Activated CD8-positive, alpha-beta T cell treated with anti-CD3 and anti-CD28 coated beads, Interleukin-2, amount 10 ng/mL, durations not matched to agents 7 days and 5 days (primary cell): ENCODE measurements at regions not wholly inside any gene's neighbourhood (a gene's known extent, or its start where the extent isn't known, plus 50 kb on each side); places are given as distances from the start of the nearest gene placed in this dataset.

Experiments used
- ATAC-seq: fragments of 150-1000 bp; cut with Tn5 transposase; one replicate; pipeline ENCODE4 v1.10.0; 2021; ENCODE audit warnings: moderate library complexity
- CTCF ChIA-PET: fragments of 350-600 bp; sonication (Branson Sonifier 250); formaldehyde crosslinking; loops from one replicate; lab custom pipeline; 2021; ENCODE audit warnings: antibody characterized with exemption; lab: Charles Lee
- POLR2A ChIA-PET: fragments of 350-600 bp; sonication (Branson Sonifier 250); formaldehyde crosslinking; loops from one replicate; lab custom pipeline; 2021; ENCODE audit warnings: antibody characterized with exemption; lab: Charles Lee
- DNase-seq: peaks from one replicate; pipeline ENCODE4 v3.0.0-alpha.2; 2020
- H3K27ac Mint-ChIP-seq: one replicate; pipeline ENCODE4 v1.8.0; 2021; ENCODE audit warnings: mild to moderate bottlenecking, mixed read lengths
- H3K27me3 Mint-ChIP-seq: one replicate; pipeline ENCODE4 v1.8.0; 2021; ENCODE audit warnings: low read depth, mixed read lengths
- H3K36me3 Mint-ChIP-seq: one replicate; pipeline ENCODE4 v1.8.0; 2021; ENCODE audit warnings: low read depth, mixed read lengths
- H3K4me1 Mint-ChIP-seq: one replicate; pipeline ENCODE4 v1.8.0; 2021; ENCODE audit warnings: low read depth, mixed read lengths
- H3K4me3 Mint-ChIP-seq: one replicate; pipeline ENCODE4 v1.8.0; 2021; ENCODE audit warnings: mild to moderate bottlenecking, mixed read lengths
- H3K9me3 Mint-ChIP-seq: one replicate; pipeline ENCODE4 v1.8.0; 2022; ENCODE audit warnings: mixed read lengths; ENCODE audit not compliant: insufficient read depth

DNA sequence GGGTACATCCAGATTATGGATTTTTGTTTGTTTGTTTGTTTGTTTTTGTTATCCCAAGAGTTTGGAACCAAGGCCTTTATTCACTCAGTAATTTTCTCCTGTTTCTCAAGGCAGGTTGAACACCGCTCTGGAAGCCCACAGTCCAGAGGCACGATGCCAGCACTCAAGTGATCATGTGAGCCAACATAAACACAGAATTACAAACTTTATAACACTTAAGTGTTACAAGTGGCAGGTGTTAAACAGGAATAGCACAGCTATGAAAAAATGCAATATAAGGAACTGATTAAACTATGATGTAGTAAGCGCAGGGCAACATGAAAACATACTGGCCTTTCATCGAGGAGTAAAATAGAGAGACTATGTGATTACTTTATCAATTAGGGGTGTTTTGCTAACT is 1885.8 kb upstream of the SEL1L start:
- H3K4me1 Mint-ChIP-seq = no peaks in the 10 kb centered on the region
- H3K4me3 Mint-ChIP-seq = no peak overlapping the region
- ChIA-PET POLR2A (no interaction called here), CTCF (no interaction called here)
- peaks cover 3% of the 10 kb centered on the region for H3K9me3 Mint-ChIP-seq
- ATAC-seq (no peak), DNase-seq (no peak)
- H3K27me3 Mint-ChIP-seq = no peaks in the 10 kb centered on the region
- H3K27ac Mint-ChIP-seq = no peak overlapping the region
- no peaks in the 10 kb centered on the region for H3K36me3 Mint-ChIP-seq

DNA sequence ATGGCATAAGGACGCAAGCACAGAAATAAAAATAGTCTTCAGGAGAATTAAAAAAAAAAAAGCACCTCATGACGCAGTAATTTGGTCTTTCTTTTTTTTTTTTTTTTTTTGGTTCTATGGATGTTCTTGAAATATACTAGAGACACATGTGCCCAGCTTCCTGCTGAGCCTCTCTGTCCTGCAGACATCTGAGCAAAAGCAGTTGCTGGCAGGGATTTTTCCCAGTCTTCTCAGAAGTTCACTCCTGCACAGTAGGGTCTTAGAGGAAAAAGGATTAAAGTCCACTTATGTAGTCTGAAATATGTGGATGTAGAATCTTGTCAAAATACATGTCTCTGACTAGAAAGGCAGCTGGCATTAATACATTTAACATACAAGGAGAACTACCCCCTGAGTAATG is 1888.1 kb upstream of the SEL1L start:
- no peak overlapping the region for H3K27ac Mint-ChIP-seq
- ATAC-seq (no peak), DNase-seq (no peak)
- H3K4me3 Mint-ChIP-seq = no peak overlapping the region
- ChIA-PET POLR2A (no interaction called here), CTCF (no interaction called here)
- no peaks in the 10 kb centered on the region for H3K4me1 Mint-ChIP-seq
- H3K27me3 Mint-ChIP-seq = no peaks in the 10 kb centered on the region
- H3K9me3 Mint-ChIP-seq = peaks cover 10% of the 10 kb centered on the region
- no peaks in the 10 kb centered on the region for H3K36me3 Mint-ChIP-seq

DNA sequence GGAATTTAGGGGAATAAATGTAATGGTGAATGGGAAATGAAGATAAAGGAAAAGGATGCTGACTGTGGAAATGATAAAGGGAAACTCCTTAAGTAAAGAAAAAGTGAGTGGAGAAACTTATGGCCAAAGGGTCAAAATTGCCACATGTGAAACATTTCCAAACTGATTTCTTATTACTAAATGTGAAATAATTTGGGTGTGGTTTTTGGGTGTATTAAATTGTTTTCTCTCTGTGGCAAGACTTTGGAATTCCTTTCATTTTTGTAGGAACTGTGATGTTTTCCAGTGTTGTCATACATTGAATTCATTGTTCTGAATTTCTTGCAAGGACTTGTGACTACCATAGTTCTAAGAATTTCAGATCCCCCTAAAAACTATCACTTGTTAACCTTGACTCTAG is 1891.5 kb upstream of the SEL1L start:
- no peak overlapping the region for H3K27ac Mint-ChIP-seq
- no peak for ATAC-seq
- no peaks in the 10 kb centered on the region for H3K27me3 Mint-ChIP-seq
- H3K4me3 Mint-ChIP-seq = no peak overlapping the region
- H3K9me3 Mint-ChIP-seq = peaks cover 18% of the 10 kb centered on the region
- no peak for DNase-seq
- no peaks in the 10 kb centered on the region for H3K4me1 Mint-ChIP-seq
- ChIA-PET POLR2A (no interaction called here), CTCF (no interaction called here)
- no peaks in the 10 kb centered on the region for H3K36me3 Mint-ChIP-seq

DNA sequence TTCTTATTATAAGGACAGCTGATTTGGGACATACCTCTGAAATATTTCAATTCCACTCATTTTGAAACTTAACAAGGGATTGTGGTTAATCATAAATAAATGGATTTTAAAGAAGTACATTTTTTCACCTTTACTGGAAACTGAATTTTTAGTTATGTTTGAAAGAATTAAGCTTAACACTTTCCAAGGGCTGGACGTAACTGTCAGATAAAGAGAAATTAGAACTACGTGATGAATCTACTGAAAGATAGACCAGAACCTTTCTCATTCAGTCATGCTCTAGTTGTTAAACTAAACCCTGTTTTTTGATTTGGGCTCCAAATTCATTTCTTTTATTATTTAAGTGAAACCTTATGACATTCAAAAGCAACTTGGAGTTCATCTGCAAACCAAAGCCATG is 1892.1 kb upstream of the SEL1L start:
- POLR2A ChIA-PET = no interaction called here
- no peaks in the 10 kb centered on the region for H3K4me1 Mint-ChIP-seq
- ATAC-seq = no peak
- H3K27ac Mint-ChIP-seq = no peak overlapping the region
- no peak for DNase-seq
- no peak overlapping the region for H3K4me3 Mint-ChIP-seq
- H3K36me3 Mint-ChIP-seq = no peaks in the 10 kb centered on the region
- no peaks in the 10 kb centered on the region for H3K27me3 Mint-ChIP-seq
- H3K9me3 Mint-ChIP-seq = peaks cover 18% of the 10 kb centered on the region
- CTCF ChIA-PET = no interaction called here

DNA sequence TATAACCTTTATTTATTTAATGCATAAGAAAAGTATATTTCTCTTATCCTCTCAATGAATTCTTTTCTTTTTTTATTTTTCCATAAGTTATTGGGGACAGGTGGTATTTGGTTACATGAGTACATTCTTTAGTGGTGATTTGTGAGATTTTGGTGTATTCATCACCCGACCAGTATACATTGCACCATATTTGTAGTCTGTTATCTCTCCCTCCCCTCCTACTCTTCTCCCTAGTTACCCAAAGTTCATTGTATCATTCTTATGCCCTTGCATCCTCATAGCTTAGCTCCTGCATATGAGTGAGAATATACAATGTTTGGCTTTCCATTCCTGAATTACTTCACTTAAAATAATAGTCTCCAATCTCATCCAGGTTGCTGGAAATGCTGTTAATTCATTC is 1900.0 kb upstream of the SEL1L start:
- Mint-ChIP-seq H3K27ac (no peak overlapping the region), H3K4me1 (no peaks in the 10 kb centered on the region), H3K36me3 (no peaks in the 10 kb centered on the region), H3K4me3 (no peak overlapping the region), H3K9me3 (peaks cover 8% of the 10 kb centered on the region), H3K27me3 (no peaks in the 10 kb centered on the region)
- no peak for DNase-seq
- ATAC-seq = no peak
- CTCF ChIA-PET = no interaction called here
- POLR2A ChIA-PET = no interaction called here

DNA sequence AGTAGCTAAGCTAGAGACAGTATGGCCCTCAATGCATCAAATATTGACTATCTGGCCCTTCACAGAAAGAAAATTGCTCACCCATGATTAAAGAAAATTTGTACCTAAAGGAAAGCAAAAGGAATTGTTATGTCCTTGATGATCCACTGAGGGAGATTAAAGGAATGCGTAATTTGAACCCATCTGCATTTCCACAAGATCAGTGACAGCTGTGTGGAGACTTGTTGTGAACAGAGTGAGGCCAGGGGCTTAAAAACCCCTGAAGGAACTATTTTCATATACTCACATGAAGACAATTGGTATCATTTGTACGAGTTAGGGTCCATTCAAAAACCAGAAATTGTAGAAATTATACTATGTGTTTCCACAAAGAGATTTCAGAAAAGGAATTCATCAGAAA is 1908.1 kb upstream of the SEL1L start:
- CTCF ChIA-PET = no interaction called here
- H3K9me3 Mint-ChIP-seq = peaks cover 15% of the 10 kb centered on the region
- H3K4me1 Mint-ChIP-seq = no peaks in the 10 kb centered on the region
- no peak overlapping the region for H3K27ac Mint-ChIP-seq
- POLR2A ChIA-PET = no interaction called here
- no peak for DNase-seq
- ATAC-seq = no peak
- no peaks in the 10 kb centered on the region for H3K36me3 Mint-ChIP-seq
- no peaks in the 10 kb centered on the region for H3K27me3 Mint-ChIP-seq
- H3K4me3 Mint-ChIP-seq = no peak overlapping the region

DNA sequence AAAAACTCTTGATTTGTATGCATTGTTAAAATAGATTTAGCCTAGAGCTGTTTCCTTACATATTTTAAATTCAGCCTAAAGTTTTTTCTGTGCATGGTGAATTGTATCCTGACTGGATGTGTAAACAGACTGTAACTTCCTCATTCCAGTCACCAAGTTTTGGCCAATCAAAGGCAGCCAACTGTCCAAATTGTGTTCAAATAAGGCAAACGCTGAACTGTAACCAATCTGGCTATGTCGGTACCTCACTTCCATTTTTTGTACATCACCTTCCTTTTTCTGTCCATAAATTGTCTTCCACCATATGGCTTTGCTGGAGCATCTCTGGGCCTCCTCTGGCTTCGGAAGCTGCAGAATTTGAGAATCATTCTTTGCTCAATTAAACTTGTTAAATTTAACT is 1921.9 kb upstream of the SEL1L start:
- Mint-ChIP-seq H3K27ac (no peak overlapping the region), H3K27me3 (no peaks in the 10 kb centered on the region), H3K4me3 (no peak overlapping the region), H3K9me3 (peaks cover 25% of the 10 kb centered on the region), H3K4me1 (no peaks in the 10 kb centered on the region), H3K36me3 (no peaks in the 10 kb centered on the region)
- ChIA-PET CTCF (no interaction called here), POLR2A (no interaction called here)
- ATAC-seq (no peak), DNase-seq (no peak)

DNA sequence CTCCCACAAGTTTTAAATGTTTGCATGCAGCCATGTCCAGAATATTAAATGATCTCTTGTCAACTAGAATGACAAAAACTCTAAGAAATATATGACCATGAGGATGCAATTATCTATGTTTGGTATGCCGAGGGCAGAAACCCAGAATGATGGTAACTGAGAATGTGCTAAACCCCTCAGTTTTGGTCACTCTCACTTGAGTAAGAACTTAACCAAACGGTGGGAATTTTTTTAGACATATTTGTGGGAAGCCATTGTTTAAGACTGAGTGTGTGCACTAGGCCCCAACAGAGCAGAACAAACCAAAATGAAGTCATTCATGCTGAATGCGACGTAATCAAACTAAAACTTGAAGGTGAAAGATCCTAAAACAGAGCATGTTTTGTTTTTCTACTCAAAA is 1927.9 kb upstream of the SEL1L start:
- no peaks in the 10 kb centered on the region for H3K4me1 Mint-ChIP-seq
- H3K9me3 Mint-ChIP-seq = peaks cover 16% of the 10 kb centered on the region
- H3K27ac Mint-ChIP-seq = no peak overlapping the region
- ATAC-seq (no peak), DNase-seq (no peak)
- H3K36me3 Mint-ChIP-seq = no peaks in the 10 kb centered on the region
- ChIA-PET CTCF (no interaction called here), POLR2A (no interaction called here)
- no peak overlapping the region for H3K4me3 Mint-ChIP-seq
- H3K27me3 Mint-ChIP-seq = no peaks in the 10 kb centered on the region

DNA sequence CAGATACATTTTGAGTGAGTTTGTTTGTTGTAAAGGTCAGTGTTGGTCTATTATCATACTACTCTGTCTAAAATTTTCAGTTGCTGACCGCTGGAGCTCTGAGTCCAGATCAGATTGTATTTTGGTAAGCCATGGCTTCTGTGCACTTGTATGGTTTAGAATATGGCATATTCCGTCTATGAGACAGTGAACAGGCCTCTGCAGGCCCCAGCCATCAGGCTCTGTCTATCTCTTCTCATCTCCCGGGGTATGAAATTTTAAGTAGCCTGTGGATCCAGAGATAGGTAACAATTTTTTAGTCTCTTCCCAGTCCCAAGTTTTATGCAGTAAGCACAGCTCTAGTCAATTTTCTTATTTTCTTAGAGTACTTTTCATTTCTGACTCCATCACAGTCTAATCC is 1929.1 kb upstream of the SEL1L start:
- DNase-seq (no peak), ATAC-seq (no peak)
- no peaks in the 10 kb centered on the region for H3K36me3 Mint-ChIP-seq
- no peaks in the 10 kb centered on the region for H3K4me1 Mint-ChIP-seq
- H3K9me3 Mint-ChIP-seq = peaks cover 10% of the 10 kb centered on the region
- no peak overlapping the region for H3K4me3 Mint-ChIP-seq
- no peaks in the 10 kb centered on the region for H3K27me3 Mint-ChIP-seq
- ChIA-PET CTCF (no interaction called here), POLR2A (no interaction called here)
- no peak overlapping the region for H3K27ac Mint-ChIP-seq

DNA sequence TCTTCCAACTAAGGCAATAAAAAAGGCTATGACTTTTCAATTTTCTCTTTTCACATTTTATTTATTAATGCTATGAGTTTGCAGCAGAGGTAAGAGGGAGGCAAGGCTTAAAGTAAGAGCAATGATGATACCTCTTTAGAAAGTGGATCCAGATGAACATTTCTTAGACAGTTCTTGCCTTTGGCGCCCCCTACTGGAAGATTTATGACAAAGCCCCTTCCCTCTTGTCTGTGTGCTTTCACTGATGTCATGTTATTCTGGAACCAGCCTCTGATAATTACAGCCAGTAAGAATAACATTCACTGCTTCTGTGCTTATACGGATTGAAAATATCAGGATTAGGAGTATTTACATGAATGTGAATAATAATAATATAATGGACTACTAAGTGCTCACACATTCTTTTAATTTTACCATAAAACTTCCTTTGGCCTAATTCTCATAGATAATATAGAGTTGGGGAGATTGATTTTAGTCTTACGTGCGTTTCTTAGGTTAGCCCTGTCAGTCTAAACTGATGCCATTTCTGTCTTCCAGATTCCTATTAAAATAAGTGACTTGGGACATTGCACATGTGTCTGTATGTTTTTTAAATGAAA is 1929.9 kb upstream of the SEL1L start:
- ATAC-seq (no peak), DNase-seq (peak; percentile 20)
- H3K27me3 Mint-ChIP-seq = no peaks in the 10 kb centered on the region
- CTCF ChIA-PET = no interaction called here
- no peak overlapping the region for H3K27ac Mint-ChIP-seq
- no peaks in the 10 kb centered on the region for H3K36me3 Mint-ChIP-seq
- H3K4me3 Mint-ChIP-seq = no peak overlapping the region
- POLR2A ChIA-PET = no interaction called here
- H3K9me3 Mint-ChIP-seq = peaks cover 4% of the 10 kb centered on the region
- no peaks in the 10 kb centered on the region for H3K4me1 Mint-ChIP-seq

DNA sequence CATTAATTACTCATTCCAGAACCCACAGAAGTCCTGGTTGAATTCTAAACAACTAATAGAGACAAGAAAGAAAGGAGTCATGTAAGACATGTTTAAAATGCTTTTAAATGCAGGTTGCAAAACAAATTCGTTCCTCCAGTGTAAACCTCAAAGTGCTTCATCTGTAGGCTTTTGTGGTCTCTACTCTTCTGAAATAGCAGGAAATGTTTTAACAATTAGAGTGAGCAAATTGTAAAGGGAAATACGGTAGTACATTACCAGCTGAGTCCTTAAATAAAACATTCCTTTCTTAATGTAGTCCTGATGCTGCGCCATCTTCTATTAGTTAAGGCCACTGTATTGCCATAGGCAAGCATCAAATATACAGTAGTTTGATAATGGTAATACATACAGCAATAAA is 1934.2 kb upstream of the SEL1L start:
- Mint-ChIP-seq H3K4me1 (no peaks in the 10 kb centered on the region), H3K27ac (no peak overlapping the region), H3K27me3 (no peaks in the 10 kb centered on the region), H3K36me3 (no peaks in the 10 kb centered on the region), H3K9me3 (no peaks in the 10 kb centered on the region), H3K4me3 (no peak overlapping the region)
- CTCF ChIA-PET = no interaction called here
- POLR2A ChIA-PET = no interaction called here
- ATAC-seq (no peak), DNase-seq (no peak)

DNA sequence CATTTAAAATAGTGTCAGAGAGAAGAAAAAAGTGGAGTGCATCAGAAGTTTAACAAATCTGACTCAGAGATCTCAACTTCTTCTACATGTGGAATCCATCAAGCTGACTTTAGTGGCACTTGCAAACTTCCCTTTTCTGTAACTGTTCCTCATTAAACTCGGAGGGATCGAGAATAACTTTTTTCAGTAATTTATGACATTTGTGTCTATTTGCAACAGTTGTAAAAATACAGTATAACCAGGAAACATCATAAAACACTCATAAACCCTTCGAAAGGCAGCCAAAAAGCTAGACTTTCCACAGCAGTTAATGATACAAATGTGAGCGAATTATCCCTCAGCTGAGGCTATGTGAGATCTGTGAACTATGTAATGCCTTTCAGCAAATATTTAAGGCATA is 1936.8 kb upstream of the SEL1L start:
- Mint-ChIP-seq H3K9me3 (no peaks in the 10 kb centered on the region), H3K4me3 (no peak overlapping the region), H3K27ac (no peak overlapping the region), H3K27me3 (no peaks in the 10 kb centered on the region), H3K36me3 (no peaks in the 10 kb centered on the region), H3K4me1 (no peaks in the 10 kb centered on the region)
- POLR2A ChIA-PET = no interaction called here
- ATAC-seq = no peak
- DNase-seq = no peak
- CTCF ChIA-PET = no interaction called here

DNA sequence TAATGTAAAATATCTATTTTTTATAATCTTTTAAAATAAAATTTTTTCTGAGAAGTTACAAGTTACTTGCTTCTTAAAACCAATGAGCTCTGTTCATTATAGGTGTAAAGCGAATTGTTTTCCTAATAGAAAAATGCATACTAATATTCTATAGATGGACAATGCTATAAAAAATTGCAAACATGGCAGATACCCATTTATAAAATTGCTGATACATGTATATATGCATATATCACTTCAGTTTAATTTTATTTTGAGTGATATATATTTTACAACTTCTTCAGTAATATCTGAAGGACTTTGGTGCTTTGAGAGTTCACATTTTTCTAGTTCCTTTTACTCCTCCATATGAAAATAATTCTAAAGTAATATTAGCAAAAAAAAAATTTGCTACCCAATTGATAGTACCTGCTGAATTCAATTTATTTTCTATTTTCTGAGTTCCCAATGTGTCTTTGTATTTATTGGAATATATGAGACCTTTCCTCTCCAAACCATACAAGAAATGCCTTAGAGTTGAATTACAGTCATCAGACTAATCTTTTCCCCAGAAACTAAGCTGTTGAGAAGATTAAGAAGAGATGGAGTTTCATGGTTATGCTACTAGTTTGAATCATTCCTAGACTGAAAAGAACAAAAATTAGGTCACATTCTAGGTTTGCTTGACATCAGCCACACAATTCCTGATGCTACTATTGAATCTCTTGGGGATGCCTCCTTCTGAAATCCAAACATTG is 1937.5 kb upstream of the SEL1L start:
- CTCF ChIA-PET = no interaction called here
- DNase-seq (no peak), ATAC-seq (no peak)
- H3K4me3 Mint-ChIP-seq = no peak overlapping the region
- H3K4me1 Mint-ChIP-seq = no peaks in the 10 kb centered on the region
- H3K27me3 Mint-ChIP-seq = no peaks in the 10 kb centered on the region
- H3K36me3 Mint-ChIP-seq = no peaks in the 10 kb centered on the region
- H3K27ac Mint-ChIP-seq = no peak overlapping the region
- POLR2A ChIA-PET = no interaction called here
- H3K9me3 Mint-ChIP-seq = peaks cover 5% of the 10 kb centered on the region
